Activated naive CD4-positive, alpha-beta T cell treated with anti-CD3 and anti-CD28 coated beads for 36 hours (primary cell): ENCODE measurements at regions not wholly inside any gene's neighbourhood (a gene's known extent, or its start where the extent isn't known, plus 50 kb on each side); places are given as distances from the start of the nearest gene placed in this dataset.

ENCODE experiments used
- CTCF ChIA-PET: fragments of 350-600 bp; sonication (Branson Sonifier 250); formaldehyde crosslinking; loops from one replicate; lab custom pipeline; 2021; ENCODE audit warnings: antibody characterized with exemption; lab: Charles Lee
- DNase-seq: peaks from one replicate; pipeline ENCODE4 v3.0.0-alpha.2; 2020
- H3K27ac Mint-ChIP-seq: one replicate; pipeline ENCODE4 v1.8.0; 2021; ENCODE audit warnings: mild to moderate bottlenecking, mixed read lengths
- H3K27me3 Mint-ChIP-seq: one replicate; pipeline ENCODE4 v1.8.0; 2021; ENCODE audit warnings: low read depth, mixed read lengths
- H3K36me3 Mint-ChIP-seq: one replicate; pipeline ENCODE4 v1.8.0; 2021; ENCODE audit warnings: low read depth, mixed read lengths
- H3K4me1 Mint-ChIP-seq: one replicate; pipeline ENCODE4 v1.8.0; 2021; ENCODE audit warnings: low read depth, mixed read lengths
- H3K4me3 Mint-ChIP-seq: one replicate; pipeline ENCODE4 v1.8.0; 2021; ENCODE audit warnings: mild to moderate bottlenecking, moderate library complexity, mixed read lengths
- H3K9me3 Mint-ChIP-seq: one replicate; pipeline ENCODE4 v1.8.0; 2021; ENCODE audit warnings: mixed read lengths
- intact Hi-C: fragments of 100-400 bp; cut with micrococcal nuclease; formaldehyde crosslinking; loops from one replicate; pipeline ENCODE4 v1.15.1; 2023

GRCh38 chr10:33509231-33509831, 174.9 kb upstream of the NRP1 start:
- Mint-ChIP-seq H3K27ac (no peak overlapping the region), H3K9me3 (no peaks in the 10 kb centered on the region), H3K4me1 (peaks cover 3% of the 10 kb centered on the region), H3K27me3 (peaks cover 18% of the 10 kb centered on the region), H3K36me3 (no peaks in the 10 kb centered on the region), H3K4me3 (no peak overlapping the region)
- CTCF ChIA-PET = no interaction called here
- peak; percentile 62 for DNase-seq
- intact Hi-C loops = loop anchor here (10.0 kb wide), 1 partner anchor 175 kb away; the partner anchor contains the start of gene NRP1

- DNase-seq = no peak
- Mint-ChIP-seq H3K4me3 (no peak overlapping the region), H3K27me3 (peaks cover 18% of the 10 kb centered on the region), H3K9me3 (no peaks in the 10 kb centered on the region), H3K4me1 (peaks cover 3% of the 10 kb centered on the region), H3K27ac (no peak overlapping the region), H3K36me3 (no peaks in the 10 kb centered on the region)
- CTCF ChIA-PET = no interaction called here
- intact Hi-C loops = loop anchor here (10.0 kb wide), 1 partner anchor 173 kb away; the partner anchor contains the start of gene NRP1
These were observed 173.4 kb upstream of the NRP1 start for GRCh38 chr10:33507662-33508425.

DNA sequence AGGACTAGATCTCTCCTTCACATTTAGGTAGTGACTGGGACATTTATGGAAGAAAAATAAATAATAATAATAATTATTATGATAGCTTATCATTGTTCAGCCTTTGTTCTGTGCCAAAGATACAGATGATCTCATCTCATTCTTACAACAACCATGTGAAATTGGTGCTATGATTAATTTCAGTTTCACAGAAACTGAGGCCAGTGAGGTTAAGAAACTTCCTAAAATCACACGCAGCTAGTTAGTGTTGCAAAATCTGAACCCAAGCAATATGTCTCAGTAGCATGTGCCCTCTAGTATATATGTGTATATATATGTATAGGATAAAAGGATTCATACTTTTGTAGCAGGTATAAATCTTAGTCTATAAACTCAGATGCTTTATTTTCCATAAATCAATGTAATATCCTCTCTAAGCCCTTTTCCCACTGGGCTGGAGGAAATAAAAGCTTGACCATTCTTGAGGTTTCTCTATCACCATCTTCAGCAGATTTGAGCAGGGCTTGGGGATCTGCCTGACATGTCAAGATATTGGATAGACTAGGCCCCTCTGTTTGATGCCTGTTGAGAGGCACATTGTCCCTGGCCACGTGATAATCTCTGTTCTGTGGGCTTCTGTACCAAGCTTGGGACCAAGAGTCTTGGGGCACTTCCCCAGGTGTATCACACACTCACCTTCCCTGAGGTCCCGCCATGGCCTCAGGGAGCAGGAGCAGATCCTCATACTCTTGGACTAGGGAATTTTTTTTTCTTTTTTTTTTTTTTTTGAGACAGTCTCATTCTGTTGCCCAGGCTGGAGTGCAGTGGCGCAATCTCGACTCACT, 172.6 kb upstream of the NRP1 start:
- intact Hi-C loops = loop anchor here (10.0 kb wide), 1 partner anchor 172 kb away; the partner anchor contains the start of gene NRP1
- H3K4me3 Mint-ChIP-seq = no peak overlapping the region
- peaks cover 24% of the 10 kb centered on the region for H3K27me3 Mint-ChIP-seq
- no peak overlapping the region for H3K27ac Mint-ChIP-seq
- CTCF ChIA-PET = no interaction called here
- DNase-seq = no peak
- H3K36me3 Mint-ChIP-seq = no peaks in the 10 kb centered on the region
- H3K9me3 Mint-ChIP-seq = no peaks in the 10 kb centered on the region
- H3K4me1 Mint-ChIP-seq = peaks cover 3% of the 10 kb centered on the region

DNA sequence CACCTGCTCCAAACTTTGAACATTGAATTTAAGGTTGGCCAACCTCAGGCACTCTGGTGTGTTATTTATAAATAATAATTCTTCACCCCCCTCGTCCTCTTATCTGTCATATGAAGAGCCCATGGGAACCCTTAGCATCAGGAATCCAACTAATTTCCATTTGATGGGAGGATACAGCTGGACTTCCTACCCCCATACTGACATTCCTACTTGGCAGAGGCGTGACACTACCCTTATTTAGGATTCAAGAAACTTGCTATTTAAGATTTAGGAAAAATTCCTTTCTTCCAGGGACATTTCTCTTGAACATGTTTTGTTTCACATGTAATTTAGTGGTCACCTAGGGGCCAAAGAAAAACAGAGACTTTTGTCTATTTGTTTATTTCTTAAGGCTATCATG, 171.9 kb upstream of the NRP1 start:
- CTCF ChIA-PET = no interaction called here
- Mint-ChIP-seq H3K4me3 (no peak overlapping the region), H3K27me3 (peaks cover 24% of the 10 kb centered on the region), H3K4me1 (peaks cover 3% of the 10 kb centered on the region), H3K9me3 (no peaks in the 10 kb centered on the region), H3K27ac (no peak overlapping the region), H3K36me3 (no peaks in the 10 kb centered on the region)
- intact Hi-C loops = loop anchor here (10.0 kb wide), 1 partner anchor 172 kb away; the partner anchor contains the start of gene NRP1
- no peak for DNase-seq

GRCh38 chr10:33501161-33501560, 166.7 kb upstream of the NRP1 start:
- no peak for DNase-seq
- Mint-ChIP-seq H3K27me3 (peaks cover 18% of the 10 kb centered on the region), H3K4me1 (no peaks in the 10 kb centered on the region), H3K27ac (no peak overlapping the region), H3K36me3 (no peaks in the 10 kb centered on the region), H3K9me3 (no peaks in the 10 kb centered on the region), H3K4me3 (no peak overlapping the region)
- intact Hi-C loops = loop anchor here (10.0 kb wide), 1 partner anchor 166 kb away; the partner anchor contains the start of gene NRP1
- CTCF ChIA-PET = no interaction called here

- Mint-ChIP-seq H3K4me1 (no peaks in the 10 kb centered on the region), H3K9me3 (no peaks in the 10 kb centered on the region), H3K27me3 (peaks cover 12% of the 10 kb centered on the region), H3K27ac (no peak overlapping the region), H3K4me3 (no peak overlapping the region), H3K36me3 (no peaks in the 10 kb centered on the region)
- intact Hi-C loops = no loop called here
- CTCF ChIA-PET = no interaction called here
- DNase-seq = no peak
These were observed 164.0 kb upstream of the NRP1 start for GRCh38 chr10:33498391-33498891.

DNA sequence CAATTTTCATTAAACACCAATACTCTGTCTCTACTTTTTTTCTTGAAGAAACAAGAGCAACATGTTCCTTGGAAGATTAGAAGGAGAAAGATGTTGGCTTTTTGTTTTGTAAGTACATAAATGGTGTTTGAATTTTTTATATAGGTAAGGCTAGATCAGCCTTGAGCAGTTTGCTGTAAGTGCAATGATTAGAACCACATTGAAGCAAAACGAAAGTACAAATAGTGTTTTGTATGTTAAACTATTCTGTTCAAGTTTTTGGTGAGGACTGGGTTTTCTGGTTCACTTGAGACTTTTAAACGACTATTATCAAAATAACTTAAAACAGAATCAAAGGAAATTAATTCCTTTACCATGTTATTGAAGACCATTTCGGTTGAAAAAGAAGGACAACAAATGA, 162.9 kb upstream of the NRP1 start:
- no peak overlapping the region for H3K4me3 Mint-ChIP-seq
- H3K27ac Mint-ChIP-seq = no peak overlapping the region
- no peak for DNase-seq
- H3K36me3 Mint-ChIP-seq = no peaks in the 10 kb centered on the region
- no peaks in the 10 kb centered on the region for H3K4me1 Mint-ChIP-seq
- H3K27me3 Mint-ChIP-seq = peaks cover 7% of the 10 kb centered on the region
- H3K9me3 Mint-ChIP-seq = no peaks in the 10 kb centered on the region
- intact Hi-C loops = no loop called here
- CTCF ChIA-PET = no interaction called here

- Mint-ChIP-seq H3K9me3 (no peaks in the 10 kb centered on the region), H3K27me3 (peaks cover 5% of the 10 kb centered on the region), H3K36me3 (no peaks in the 10 kb centered on the region), H3K4me3 (no peak overlapping the region), H3K4me1 (no peaks in the 10 kb centered on the region), H3K27ac (no peak overlapping the region)
- intact Hi-C loops = no loop called here
- CTCF ChIA-PET = no interaction called here
- no peak for DNase-seq
These were observed 161.6 kb upstream of the NRP1 start for GRCh38 chr10:33496096-33496495.

DNA sequence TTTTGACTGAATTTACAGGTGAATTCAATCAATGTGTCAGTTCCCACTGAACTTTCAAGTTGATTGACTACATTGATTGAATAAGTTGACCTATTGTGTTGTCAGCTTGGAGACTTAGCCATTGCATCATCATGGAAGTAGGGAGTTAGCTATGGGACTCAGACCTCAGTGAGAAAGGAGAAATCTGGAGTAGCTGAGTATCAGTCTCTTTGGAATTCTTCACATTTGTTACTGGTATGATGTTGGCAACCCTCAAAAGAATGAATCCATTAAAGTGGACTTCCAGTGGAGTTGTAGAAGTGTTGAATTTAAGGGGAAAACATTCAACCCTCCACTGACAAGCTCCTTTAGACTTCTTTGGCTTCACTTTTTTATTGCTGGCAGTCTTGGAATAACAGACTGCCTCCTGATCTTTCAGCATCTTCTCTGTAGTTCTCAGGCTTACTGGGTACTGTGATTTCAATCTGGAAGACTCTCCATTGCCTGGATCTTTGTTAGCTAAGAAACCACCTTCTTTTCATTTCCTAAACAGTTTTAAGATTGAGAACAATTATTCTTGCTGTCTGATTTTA, 160.3 kb upstream of the NRP1 start:
- no peaks in the 10 kb centered on the region for H3K4me1 Mint-ChIP-seq
- H3K36me3 Mint-ChIP-seq = no peaks in the 10 kb centered on the region
- H3K4me3 Mint-ChIP-seq = no peak overlapping the region
- peaks cover 5% of the 10 kb centered on the region for H3K27me3 Mint-ChIP-seq
- CTCF ChIA-PET = interaction anchor here (0.6 kb wide), 1 partner anchor 31 kb away, joined by 6 read pairs; no protein-coding TSS in a partner anchor
- intact Hi-C loops = no loop called here
- no peak overlapping the region for H3K27ac Mint-ChIP-seq
- no peak for DNase-seq
- H3K9me3 Mint-ChIP-seq = no peaks in the 10 kb centered on the region

- Mint-ChIP-seq H3K27me3 (peaks cover 5% of the 10 kb centered on the region), H3K4me1 (no peaks in the 10 kb centered on the region), H3K9me3 (no peaks in the 10 kb centered on the region), H3K27ac (no peak overlapping the region), H3K4me3 (no peak overlapping the region), H3K36me3 (no peaks in the 10 kb centered on the region)
- CTCF ChIA-PET = no interaction called here
- no peak for DNase-seq
- intact Hi-C loops = no loop called here
These were observed 159.5 kb upstream of the NRP1 start for GRCh38 chr10:33493978-33494377.

DNA sequence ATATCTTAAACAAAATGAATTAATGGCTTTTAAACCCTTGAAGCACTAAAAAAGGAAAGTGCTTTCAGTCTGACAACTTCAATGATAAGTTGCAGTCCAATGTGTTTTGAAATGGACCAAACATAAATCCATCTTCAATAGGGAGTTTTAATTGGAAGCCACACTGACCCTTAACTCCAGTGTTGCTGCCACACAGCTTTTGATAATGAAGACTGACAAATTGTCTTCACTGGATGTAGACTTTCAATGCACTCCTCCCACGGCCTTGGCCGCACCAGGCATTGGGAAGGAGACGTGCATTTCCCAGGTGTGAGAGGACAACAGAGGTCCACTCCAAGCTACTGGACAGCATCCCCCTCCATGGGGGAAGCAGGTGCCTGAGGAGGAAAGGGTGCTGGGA, 159.0 kb upstream of the NRP1 start:
- H3K9me3 Mint-ChIP-seq = no peaks in the 10 kb centered on the region

More for the DNA sequence above, 159.0 kb upstream of the NRP1 start:
- no peak overlapping the region for H3K4me3 Mint-ChIP-seq
- no peak for DNase-seq
- intact Hi-C loops = no loop called here
- H3K4me1 Mint-ChIP-seq = no peaks in the 10 kb centered on the region
- peaks cover 5% of the 10 kb centered on the region for H3K27me3 Mint-ChIP-seq
- no peak overlapping the region for H3K27ac Mint-ChIP-seq
- no peaks in the 10 kb centered on the region for H3K36me3 Mint-ChIP-seq
- CTCF ChIA-PET = no interaction called here
